IMR-90 (cell line): ENCODE measurements at regions not wholly inside any gene's neighbourhood (a gene's known extent, or its start where the extent isn't known, plus 50 kb on each side); places are given as distances from the start of the nearest gene placed in this dataset.

Experiments
- ATAC-seq: fragments of 200-7000 bp; cut with Tn5 transposase; 2 replicates; pipeline ENCODE4 v1.9.1; 2020; ENCODE audit warnings: low read depth, mild to moderate bottlenecking, moderate library complexity
- BruUV-seq: library from RNA; stranded (reverse); fragments of 400-500 nt; replicated peaks from 2 replicates; lab custom pipeline; 2021; lab: Mats Ljungman, UMichigan
- CTCF ChIA-PET: fragments of 300-600 bp; formaldehyde crosslinking; extraction: SDS; loops from one replicate; lab custom pipeline; 2021; ENCODE audit warnings: antibody characterized with exemption; lab: Yijun Ruan, JAX
- POLR2A ChIA-PET: fragments of 300-600 bp; sonication (Branson Sonifier 250); formaldehyde crosslinking; loops from one replicate; lab custom pipeline; 2022; ENCODE audit warnings: antibody characterized with exemption; ENCODE audit not compliant: unreplicated experiment; lab: Charles Lee
- DNase-seq: peaks from one replicate; pipeline ENCODE4 v3.0.0; 2013
- H2AFZ ChIP-seq: replicated peaks from 2 replicates; pipeline ENCODE3; 2013; ENCODE audit warnings: low read length, mild to moderate bottlenecking; ENCODE audit not compliant: poor library complexity
- H2AK5ac ChIP-seq: 2 replicates; pipeline ENCODE4 v1.6.1; 2013; ENCODE audit warnings: low read depth, low read length, inconsistent platforms
- H2AK9ac ChIP-seq: replicated peaks from 2 replicates; pipeline ENCODE3; 2013; ENCODE audit warnings: mild to moderate bottlenecking, low read depth, low read length, moderate library complexity; ENCODE audit not compliant: poor library complexity
- H2BK120ac ChIP-seq: 2 replicates; pipeline ENCODE4 v1.6.1; 2013; ENCODE audit warnings: low read depth, low read length, inconsistent platforms
- H2BK15ac ChIP-seq: 3 replicates; pipeline ENCODE4 v1.6.1; 2013; ENCODE audit warnings: low read depth, low read length, inconsistent platforms
- H2BK20ac ChIP-seq: 2 replicates; pipeline ENCODE4 v1.6.1; 2013; ENCODE audit warnings: low read depth, mild to moderate bottlenecking, inconsistent platforms, low read length, moderate library complexity
- H2BK5ac ChIP-seq: 2 replicates; pipeline ENCODE4 v1.6.1; 2013; ENCODE audit warnings: mild to moderate bottlenecking, low read depth, low read length, inconsistent platforms; ENCODE audit not compliant: poor library complexity, severe bottlenecking
- H3K14ac ChIP-seq: replicated peaks from 2 replicates; pipeline ENCODE4 v1.6.1; 2013; ENCODE audit warnings: low read depth, low read length, inconsistent platforms
- H3K18ac ChIP-seq: 2 replicates; pipeline ENCODE4 v1.6.1; 2013; ENCODE audit warnings: low read depth, low read length, control low read depth
- H3K23ac ChIP-seq: 2 replicates; pipeline ENCODE4 v1.6.1; 2013; ENCODE audit warnings: low read depth, low read length, inconsistent platforms
- H3K27ac ChIP-seq: 2 replicates; pipeline ENCODE4 v1.5.1; 2013; ENCODE audit warnings: mild to moderate bottlenecking, control low read depth, low read length; ENCODE audit not compliant: insufficient read depth
- H3K27me3 ChIP-seq: 2 replicates; pipeline ENCODE4 v1.6.1; 2013; ENCODE audit warnings: low read length; ENCODE audit not compliant: control insufficient read depth, insufficient read depth
- H3K36me3 ChIP-seq: 2 replicates; pipeline ENCODE4 v1.6.1; 2013; ENCODE audit warnings: low read length, mixed read lengths; ENCODE audit not compliant: control insufficient read depth, insufficient read depth
- H3K4ac ChIP-seq: 2 replicates; pipeline ENCODE4 v1.6.1; 2013; ENCODE audit warnings: low read depth, low read length, inconsistent platforms
- H3K4me1 ChIP-seq: 2 replicates; pipeline ENCODE4 v1.6.1; 2013; ENCODE audit warnings: low read length, mixed read lengths; ENCODE audit not compliant: control insufficient read depth, insufficient read depth
- H3K4me2 ChIP-seq: 2 replicates; pipeline ENCODE4 v1.6.1; 2013; ENCODE audit warnings: low read depth, mild to moderate bottlenecking, control low read depth, low read length, moderate library complexity
- H3K4me3 ChIP-seq: 2 replicates; pipeline ENCODE4 v1.5.1; 2013; ENCODE audit warnings: low read depth, mild to moderate bottlenecking, control low read depth, low read length, moderate library complexity; ENCODE audit not compliant: insufficient read depth
- H3K56ac ChIP-seq: 2 replicates; pipeline ENCODE4 v1.6.1; 2013; ENCODE audit warnings: low read length, inconsistent platforms; ENCODE audit not compliant: insufficient read depth; ENCODE audit errors: extremely low read depth
- H3K79me1 ChIP-seq, 2 experiments: 2 replicates each; pipeline ENCODE4 v1.6.1; 2013; ENCODE audit warnings: low read length in 2 of 2, inconsistent platforms in 1 of 2, low read depth in 1 of 2
- H3K9ac ChIP-seq: 2 replicates; pipeline ENCODE4 v1.6.1; 2013; ENCODE audit warnings: low read depth, low read length, control low read depth
- H3K9me1 ChIP-seq: 2 replicates; pipeline ENCODE4 v1.6.1; 2013; ENCODE audit warnings: low read length, inconsistent platforms; ENCODE audit not compliant: insufficient read depth
- H3K9me3 ChIP-seq: 2 replicates; pipeline ENCODE4 v1.6.1; 2013; ENCODE audit warnings: low read length; ENCODE audit not compliant: control insufficient read depth, insufficient read depth
- H4K20me1 ChIP-seq: 2 replicates; pipeline ENCODE4 v1.6.1; 2013; ENCODE audit warnings: low read length, inconsistent platforms; ENCODE audit not compliant: insufficient read depth
- H4K5ac ChIP-seq: 2 replicates; pipeline ENCODE4 v1.6.1; 2013; ENCODE audit warnings: mild to moderate bottlenecking, low read depth, low read length, control low read depth
- H4K8ac ChIP-seq, 2 experiments: 2 replicates each; pipeline ENCODE4 v1.6.1; 2013; ENCODE audit warnings: low read depth in 2 of 2, low read length in 2 of 2, control low read depth in 1 of 2, inconsistent platforms in 1 of 2
- H4K91ac ChIP-seq: 2 replicates; pipeline ENCODE4 v1.6.1; 2013; ENCODE audit warnings: low read depth, low read length, inconsistent platforms; ENCODE audit not compliant: insufficient read depth
- BHLHE40 ChIP-seq: fragments of 150-350 bp; IDR thresholded peaks from 2 replicates; pipeline ENCODE4 v1.6.1; 2016; ENCODE audit warnings: mild to moderate bottlenecking, low read depth, low read length
- CEBPB ChIP-seq: IDR thresholded peaks from 2 replicates; pipeline ENCODE4 v1.6.1; 2012; ENCODE audit warnings: low read depth, low read length, improper control_type of control experiment
- CHD1 ChIP-seq: IDR thresholded peaks from 2 replicates; pipeline ENCODE4 v1.6.1; 2012; ENCODE audit warnings: low read depth, low read length, improper control_type of control experiment
- CTCF ChIP-seq: conservative IDR thresholded peaks from 2 replicates; pipeline ENCODE4 v1.5.1; 2012; ENCODE audit warnings: mild to moderate bottlenecking, low read depth, low read length, improper control_type of control experiment
- ELK1 ChIP-seq: fragments of 150-350 bp; IDR thresholded peaks from 2 replicates; pipeline ENCODE4 v1.6.1; 2016; ENCODE audit warnings: low read depth, mild to moderate bottlenecking, low read length, moderate library complexity, borderline replicate concordance
- FOS ChIP-seq: fragments of 150-350 bp; IDR thresholded peaks from 2 replicates; pipeline ENCODE4 v1.6.1; 2016; ENCODE audit warnings: low read depth, low read length
- MAFK ChIP-seq: IDR thresholded peaks from 2 replicates; pipeline ENCODE4 v1.6.1; 2012; ENCODE audit warnings: low read depth, low read length, improper control_type of control experiment
- MAZ ChIP-seq: IDR thresholded peaks from 2 replicates; pipeline ENCODE4 v1.6.1; 2012; ENCODE audit warnings: low read depth, mild to moderate bottlenecking, low read length, improper control_type of control experiment, moderate library complexity, borderline replicate concordance
- MXI1 ChIP-seq: IDR thresholded peaks from 2 replicates; pipeline ENCODE4 v1.6.1; 2012; ENCODE audit warnings: low read depth, mild to moderate bottlenecking, low read length, moderate library complexity, borderline replicate concordance
- NFE2L2 ChIP-seq: fragments of 150-350 bp; IDR thresholded peaks from 2 replicates; pipeline ENCODE4 v1.6.1; 2016; ENCODE audit warnings: low read depth, mild to moderate bottlenecking, low read length
- POLR2A ChIP-seq: IDR thresholded peaks from 2 replicates; pipeline ENCODE4 v1.6.1; 2012; ENCODE audit warnings: mild to moderate bottlenecking, low read depth, low read length
- RAD21 ChIP-seq: IDR thresholded peaks from 2 replicates; pipeline ENCODE4 v1.6.1; 2012; ENCODE audit warnings: low read length, improper control_type of control experiment
- RCOR1 ChIP-seq: IDR thresholded peaks from 2 replicates; pipeline ENCODE4 v1.6.1; 2012; ENCODE audit warnings: mild to moderate bottlenecking, low read length, improper control_type of control experiment; ENCODE audit not compliant: insufficient replicate concordance
- RFX5 ChIP-seq: IDR thresholded peaks from 2 replicates; pipeline ENCODE4 v1.8.0; 2012; ENCODE audit warnings: low read depth, mild to moderate bottlenecking, low read length, moderate library complexity
- SMC3 ChIP-seq: fragments of 150-350 bp; IDR thresholded peaks from 2 replicates; pipeline ENCODE4 v1.6.1; 2016; ENCODE audit warnings: low read depth, mild to moderate bottlenecking, antibody characterized with exemption, low read length, moderate library complexity
- USF2 ChIP-seq: fragments of 150-350 bp; IDR thresholded peaks from 2 replicates; pipeline ENCODE4 v1.6.1; 2017; ENCODE audit warnings: mild to moderate bottlenecking, antibody characterized with exemption, low read length, low read depth
- WGBS, 2 experiments: methylation state at CpG; one replicate each; pipeline versions ENCODE4 v1.1.5 to v1.1.7; 2013; ENCODE audit warnings: missing lambda C conversion rate in 2 of 2; ENCODE audit not compliant: insufficient read length in 1 of 2; ENCODE audit errors: extremely low coverage in 2 of 2; 5-methylcytosine and 5-hydroxymethylcytosine counted together
- dilution Hi-C: fragments of 300-500 bp; cut with HindIII; formaldehyde crosslinking; loops from one replicate; pipeline ENCODE4 v1.14.3; 2018; ENCODE audit warnings: low sequenced_read_pairs; ENCODE audit not compliant: unreplicated experiment
- in situ Hi-C: fragments of 300-500 bp; cut with MboI; formaldehyde crosslinking; loops from 3 replicates; pipeline ENCODE4 v1.14.3; 2019; ENCODE audit warnings: low sequenced_read_pairs, inconsistent platforms, mixed read lengths
- intact Hi-C: fragments of 100-400 bp; cut with micrococcal nuclease; formaldehyde crosslinking; loops from 2 replicates; pipeline ENCODE4 v1.10.0; 2022

- Histone ChIP-seq H2AK9ac (no peak overlapping the region), H2AK5ac (no peak overlapping the region), H3K18ac (no peak overlapping the region), H3K56ac (no peak overlapping the region), H2BK15ac (no peak overlapping the region), H3K23ac (no peak overlapping the region), H3K9me1 (no peaks in the 10 kb centered on the region), H3K9ac (no peak overlapping the region), H3K27ac (no peak overlapping the region), H3K36me3 (no peaks in the 10 kb centered on the region), H3K79me1 (no peaks in the 10 kb centered on the region), H4K8ac (no peak overlapping the region), H3K27me3 (no peaks in the 10 kb centered on the region), H3K4me3 (no peak overlapping the region), H4K5ac (no peak overlapping the region), H3K9me3 (no peaks in the 10 kb centered on the region), H2AFZ (no peak overlapping the region), H4K91ac (no peak overlapping the region), H3K14ac (no peak overlapping the region), H2BK20ac (no peak overlapping the region), H2BK120ac (no peak overlapping the region), H2BK5ac (no peak overlapping the region), H4K20me1 (no peaks in the 10 kb centered on the region), H3K4me1 (no peaks in the 10 kb centered on the region), H3K4me2 (no peak overlapping the region), H3K4ac (no peak overlapping the region)
- BruUV-seq = no TSS peak
- intact Hi-C loops = no loop called here
- in situ Hi-C loops = no loop called here
- 17% methylated on average over 1 of the region's 1 CpG; no CpG with 5 or more reads in 1 of the 2 experiments for WGBS, 2 experiments
- TF ChIP-seq NFE2L2 = no peak
- TF ChIP-seq RAD21 = no peak
- TF ChIP-seq MAFK = no peak
- TF ChIP-seq CHD1 = no peak
- TF ChIP-seq RCOR1 = no peak
- TF ChIP-seq MXI1 = no peak
- TF ChIP-seq CEBPB = no peak
- TF ChIP-seq FOS = no peak
- TF ChIP-seq BHLHE40 = no peak
- no peak for TF ChIP-seq CTCF
- TF ChIP-seq USF2 = no peak
- no peak for TF ChIP-seq SMC3
- no peak for TF ChIP-seq ELK1
- TF ChIP-seq RFX5 = no peak
- TF ChIP-seq MAZ = no peak
- no peak for TF ChIP-seq POLR2A
- POLR2A ChIA-PET = no interaction called here
- CTCF ChIA-PET = interaction anchor here (0.6 kb wide), 1 partner anchor 93 kb away, joined by 3 read pairs; no protein-coding TSS in a partner anchor
- dilution Hi-C loops = no loop called here
- DNase-seq = no peak
- no peak for ATAC-seq
These were observed 125.4 kb upstream of the CPNE4 start for GRCh38 chr3:132160198-132160597.
